GM12865 (cell line): ENCODE measurements at regions not wholly inside any gene's neighbourhood (a gene's known extent, or its start where the extent isn't known, plus 50 kb on each side); places are given as distances from the start of the nearest gene placed in this dataset.

Source experiments
- DNase-seq: peaks from one replicate; pipeline ENCODE4 v3.0.0; 2010; ENCODE audit warnings: low read depth
- H3K4me3 ChIP-seq: 2 replicates; pipeline ENCODE4 v1.5.1; 2011; ENCODE audit warnings: mild to moderate bottlenecking, low read depth, low read length, control low read depth
- TF ChIP-seq, protein P1 (sequence below): IDR thresholded peaks from 2 replicates; pipeline ENCODE4 v1.5.1; 2011; ENCODE audit warnings: low read length, control low read depth, low read depth, inconsistent platforms; ENCODE audit not compliant: insufficient read depth; ENCODE audit errors: missing control alignments

- TF ChIP-seq, protein P1, sequence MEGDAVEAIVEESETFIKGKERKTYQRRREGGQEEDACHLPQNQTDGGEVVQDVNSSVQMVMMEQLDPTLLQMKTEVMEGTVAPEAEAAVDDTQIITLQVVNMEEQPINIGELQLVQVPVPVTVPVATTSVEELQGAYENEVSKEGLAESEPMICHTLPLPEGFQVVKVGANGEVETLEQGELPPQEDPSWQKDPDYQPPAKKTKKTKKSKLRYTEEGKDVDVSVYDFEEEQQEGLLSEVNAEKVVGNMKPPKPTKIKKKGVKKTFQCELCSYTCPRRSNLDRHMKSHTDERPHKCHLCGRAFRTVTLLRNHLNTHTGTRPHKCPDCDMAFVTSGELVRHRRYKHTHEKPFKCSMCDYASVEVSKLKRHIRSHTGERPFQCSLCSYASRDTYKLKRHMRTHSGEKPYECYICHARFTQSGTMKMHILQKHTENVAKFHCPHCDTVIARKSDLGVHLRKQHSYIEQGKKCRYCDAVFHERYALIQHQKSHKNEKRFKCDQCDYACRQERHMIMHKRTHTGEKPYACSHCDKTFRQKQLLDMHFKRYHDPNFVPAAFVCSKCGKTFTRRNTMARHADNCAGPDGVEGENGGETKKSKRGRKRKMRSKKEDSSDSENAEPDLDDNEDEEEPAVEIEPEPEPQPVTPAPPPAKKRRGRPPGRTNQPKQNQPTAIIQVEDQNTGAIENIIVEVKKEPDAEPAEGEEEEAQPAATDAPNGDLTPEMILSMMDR, result no peak
- DNase-seq, result no peak
- H3K4me3 ChIP-seq, result no peak overlapping the region
These were observed 52.3 kb upstream of the OR5P2 start for GRCh38 chr11:7849018-7849417.
